ENCODE measurements at regions not wholly inside any gene's neighbourhood (a gene's known extent, or its start where the extent isn't known, plus 50 kb on each side); places are given as distances from the start of the nearest gene placed in this dataset.
A peak's percentile ranks its signal among the peaks of the same experiment; 100 is the strongest.
"Not testable (repeated sequence)": the region's sequence is repeated elsewhere in the genome, so short reads cannot be mapped to it uniquely, and the experiment has no call there.

- no peaks in the 10 kb centered on the region for H3K4me1 Mint-ChIP-seq (ENCODE audit: low read depth in 2 of 2)
- no peak overlapping the region for H3K27ac Mint-ChIP-seq
- DNase-seq = no peak
- no peaks in the 10 kb centered on the region for H3K36me3 Mint-ChIP-seq (ENCODE audit: insufficient read depth)
- no peak for ATAC-seq (replicated peaks)
- no peak overlapping the region for H3K4me3 Mint-ChIP-seq
- H3K27me3 Mint-ChIP-seq = peaks cover 0 to 9% of the 10 kb centered on the region in 2 donors
- no peaks in the 10 kb centered on the region for H3K9me3 Mint-ChIP-seq
These were observed 153.9 kb upstream of the ZKSCAN2 start for GRCh38 chr16:25411396-25412081.

- H3K27ac Mint-ChIP-seq = no peak overlapping the region
- DNase-seq (no peak), ATAC-seq (replicated peaks) (no peak)
- peaks cover 0 to 8% of the 10 kb centered on the region in 2 donors for H3K9me3 Mint-ChIP-seq
- H3K4me3 Mint-ChIP-seq = no peak overlapping the region
- H3K4me1 Mint-ChIP-seq (ENCODE audit: low read depth in 2 of 2) = no peaks in the 10 kb centered on the region
- H3K27me3 Mint-ChIP-seq = peaks cover 30 to 46% of the 10 kb centered on the region in 2 donors
- no peaks in the 10 kb centered on the region for H3K36me3 Mint-ChIP-seq (ENCODE audit: insufficient read depth)
These were observed 146.2 kb upstream of the ZKSCAN2 start for GRCh38 chr16:25403852-25404251.

- DNase-seq = no peak
- Mint-ChIP-seq H3K27me3 (peaks cover 15 to 24% of the 10 kb centered on the region in 2 donors), H3K4me1 (ENCODE audit: low read depth in 2 of 2) (no peaks in the 10 kb centered on the region), H3K4me3 (no peak overlapping the region), H3K9me3 (peaks cover 12 to 16% of the 10 kb centered on the region in 2 donors), H3K36me3 (ENCODE audit: insufficient read depth) (no peaks in the 10 kb centered on the region), H3K27ac (no peak overlapping the region)
- ATAC-seq (replicated peaks) = no peak
These were observed 137.9 kb upstream of the ZKSCAN2 start for GRCh38 chr16:25395528-25395927.

- Mint-ChIP-seq H3K36me3 (ENCODE audit: insufficient read depth) (no peaks in the 10 kb centered on the region), H3K9me3 (peaks cover 3 to 6% of the 10 kb centered on the region in 2 donors), H3K4me1 (ENCODE audit: low read depth in 2 of 2) (no peaks in the 10 kb centered on the region), H3K27me3 (peaks cover 12 to 49% of the 10 kb centered on the region in 2 donors), H3K4me3 (no peak overlapping the region), H3K27ac (peak overlapping the region in 1 of 2 donors; percentile 20)
- no peak for DNase-seq
- ATAC-seq (replicated peaks) = no peak
These were observed 133.1 kb upstream of the ZKSCAN2 start for GRCh38 chr16:25390761-25391160.

GRCh38 chr16:25374556-25374955, 116.9 kb upstream of the ZKSCAN2 start:
- Mint-ChIP-seq H3K27ac (no peak overlapping the region), H3K36me3 (ENCODE audit: insufficient read depth) (no peaks in the 10 kb centered on the region), H3K9me3 (peaks cover 0 to 1% of the 10 kb centered on the region in 2 donors), H3K4me1 (ENCODE audit: low read depth in 2 of 2) (no peaks in the 10 kb centered on the region), H3K4me3 (no peak overlapping the region), H3K27me3 (peaks cover 13 to 42% of the 10 kb centered on the region in 2 donors)
- DNase-seq (no peak), ATAC-seq (replicated peaks) (no peak)

- H3K27ac Mint-ChIP-seq = no peak overlapping the region
- no peaks in the 10 kb centered on the region for H3K36me3 Mint-ChIP-seq (ENCODE audit: insufficient read depth)
- H3K4me1 Mint-ChIP-seq (ENCODE audit: low read depth in 2 of 2) = no peaks in the 10 kb centered on the region
- no peak for DNase-seq
- ATAC-seq (replicated peaks) = no peak
- H3K27me3 Mint-ChIP-seq = peaks cover 19 to 44% of the 10 kb centered on the region in 2 donors
- no peak overlapping the region for H3K4me3 Mint-ChIP-seq
- peaks cover 0 to 1% of the 10 kb centered on the region in 2 donors for H3K9me3 Mint-ChIP-seq
These were observed 115.1 kb upstream of the ZKSCAN2 start for GRCh38 chr16:25372716-25373115.

- no peaks in the 10 kb centered on the region for H3K36me3 Mint-ChIP-seq (ENCODE audit: insufficient read depth)
- H3K27ac Mint-ChIP-seq = no peak overlapping the region
These were observed 113.7 kb upstream of the ZKSCAN2 start for GRCh38 chr16:25371342-25371741.

GRCh38 chr16:25370541-25370940, 112.9 kb upstream of the ZKSCAN2 start:
- Mint-ChIP-seq H3K27me3 (peaks cover 27 to 38% of the 10 kb centered on the region in 2 donors), H3K27ac (no peak overlapping the region), H3K36me3 (ENCODE audit: insufficient read depth) (no peaks in the 10 kb centered on the region), H3K9me3 (peaks cover 0 to 1% of the 10 kb centered on the region in 2 donors), H3K4me1 (ENCODE audit: low read depth in 2 of 2) (no peaks in the 10 kb centered on the region), H3K4me3 (no peak overlapping the region)
- no peak for DNase-seq
- no peak for ATAC-seq (replicated peaks)

More at GRCh38 chr16:25371342-25371741, 113.7 kb upstream of the ZKSCAN2 start:
- DNase-seq = no peak
- Mint-ChIP-seq H3K9me3 (peaks cover 0 to 1% of the 10 kb centered on the region in 2 donors), H3K4me3 (no peak overlapping the region), H3K4me1 (ENCODE audit: low read depth in 2 of 2) (no peaks in the 10 kb centered on the region), H3K27me3 (peaks cover 22 to 38% of the 10 kb centered on the region in 2 donors)
- ATAC-seq (replicated peaks) = no peak

- Mint-ChIP-seq H3K4me3 (no peak overlapping the region), H3K36me3 (ENCODE audit: insufficient read depth) (no peaks in the 10 kb centered on the region), H3K4me1 (ENCODE audit: low read depth in 2 of 2) (no peaks in the 10 kb centered on the region), H3K27me3 (peaks cover 43 to 49% of the 10 kb centered on the region in 2 donors), H3K27ac (no peak overlapping the region), H3K9me3 (no peaks in the 10 kb centered on the region)
- no peak for ATAC-seq (replicated peaks)
- no peak for DNase-seq
These were observed 110.3 kb upstream of the ZKSCAN2 start for GRCh38 chr16:25367773-25368524.

GRCh38 chr16:25366078-25366477, 108.4 kb upstream of the ZKSCAN2 start:
- H3K9me3 Mint-ChIP-seq = no peaks in the 10 kb centered on the region
- no peak overlapping the region for H3K27ac Mint-ChIP-seq
- DNase-seq = no peak
- H3K4me1 Mint-ChIP-seq (ENCODE audit: low read depth in 2 of 2) = no peaks in the 10 kb centered on the region
- no peaks in the 10 kb centered on the region for H3K36me3 Mint-ChIP-seq (ENCODE audit: insufficient read depth)
- ATAC-seq (replicated peaks) = no peak
- H3K4me3 Mint-ChIP-seq = no peak overlapping the region
- peaks cover 43 to 45% of the 10 kb centered on the region in 2 donors for H3K27me3 Mint-ChIP-seq

GRCh38 chr16:25359516-25359915, 101.9 kb upstream of the ZKSCAN2 start:
- not testable (repeated sequence) for H3K36me3 Mint-ChIP-seq (ENCODE audit: insufficient read depth); H3K27ac Mint-ChIP-seq; DNase-seq; ATAC-seq (replicated peaks); H3K4me1 Mint-ChIP-seq (ENCODE audit: low read depth in 2 of 2); H3K4me3 Mint-ChIP-seq; H3K9me3 Mint-ChIP-seq
- peaks cover 12 to 24% of the 10 kb centered on the region in 2 donors for H3K27me3 Mint-ChIP-seq

- Mint-ChIP-seq H3K27me3 (peaks cover 41 to 62% of the 10 kb centered on the region in 2 donors), H3K27ac (no peak overlapping the region), H3K36me3 (ENCODE audit: insufficient read depth) (peaks cover 3% of the 10 kb centered on the region), H3K4me3 (no peak overlapping the region), H3K9me3 (no peaks in the 10 kb centered on the region), H3K4me1 (ENCODE audit: low read depth in 2 of 2) (no peaks in the 10 kb centered on the region)
- ATAC-seq (replicated peaks) (no peak), DNase-seq (no peak)
These were observed 86.4 kb upstream of the ZKSCAN2 start for GRCh38 chr16:25344006-25344405.

- ATAC-seq (replicated peaks) (no peak), DNase-seq (no peak)
- no peaks in the 10 kb centered on the region for H3K9me3 Mint-ChIP-seq
- H3K4me3 Mint-ChIP-seq = no peak overlapping the region
- H3K4me1 Mint-ChIP-seq (ENCODE audit: low read depth in 2 of 2) = no peaks in the 10 kb centered on the region
- peaks cover 3% of the 10 kb centered on the region for H3K36me3 Mint-ChIP-seq (ENCODE audit: insufficient read depth)
- no peak overlapping the region for H3K27ac Mint-ChIP-seq
- peaks cover 28 to 52% of the 10 kb centered on the region in 2 donors for H3K27me3 Mint-ChIP-seq
These were observed 83.3 kb upstream of the ZKSCAN2 start for GRCh38 chr16:25340973-25341372.
